SK-MEL-5 (cell line): ENCODE measurements at regions not wholly inside any gene's neighbourhood (a gene's known extent, or its start where the extent isn't known, plus 50 kb on each side); places are given as distances from the start of the nearest gene placed in this dataset.

Source experiments
- DNase-seq: peaks from one replicate; pipeline ENCODE4 v3.0.0-alpha.2; 2016; ENCODE audit warnings: low read depth, low spot score
- in situ Hi-C: cut with HindIII; loops from 2 replicates; pipeline ENCODE4 v1.10.0; 2016; ENCODE audit warnings: low sequenced_read_pairs, high pct_unique_total_duplicates, low pct_unique_long_range_greater_than_20kb

DNA sequence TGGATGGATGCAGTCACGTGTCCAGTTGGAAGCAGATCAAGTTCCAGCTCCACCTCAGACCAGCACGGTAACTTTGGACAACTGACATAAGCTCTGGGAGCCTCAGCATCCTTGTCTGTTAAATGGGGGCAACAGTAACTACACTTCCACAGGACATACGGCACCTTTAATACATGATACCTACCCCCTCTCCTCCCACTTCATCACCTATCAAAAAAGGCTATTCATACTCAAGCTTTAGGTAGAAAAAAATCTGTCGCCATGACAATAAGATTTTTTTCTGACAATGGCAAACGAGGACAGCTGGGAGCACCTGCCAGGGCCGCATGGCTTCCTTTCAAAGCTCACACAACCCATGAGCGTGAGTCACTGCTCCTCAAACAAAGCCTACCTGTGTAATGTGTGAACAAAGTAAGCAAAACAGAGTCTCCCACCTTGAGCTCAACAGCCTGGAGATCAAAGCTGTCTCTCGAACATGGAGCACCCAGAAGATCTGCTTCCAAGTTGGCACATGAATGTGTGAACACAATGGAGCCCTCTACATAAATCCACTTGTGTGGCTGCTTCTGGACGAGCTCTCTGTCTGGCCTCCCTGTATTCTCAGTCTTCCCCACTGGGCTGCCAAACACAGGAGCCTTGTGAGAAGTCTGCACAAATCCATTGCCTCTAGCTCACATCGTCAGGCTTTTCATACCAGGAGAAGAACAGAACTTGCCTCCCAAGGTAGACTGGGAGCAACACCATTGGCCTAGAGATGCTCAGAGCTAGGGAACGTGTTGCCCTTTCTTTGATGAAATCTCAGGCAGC lies 459.7 kb downstream of the SOX9 start:
- in situ Hi-C loops = no loop called here
- peak; percentile 85 for DNase-seq

DNA sequence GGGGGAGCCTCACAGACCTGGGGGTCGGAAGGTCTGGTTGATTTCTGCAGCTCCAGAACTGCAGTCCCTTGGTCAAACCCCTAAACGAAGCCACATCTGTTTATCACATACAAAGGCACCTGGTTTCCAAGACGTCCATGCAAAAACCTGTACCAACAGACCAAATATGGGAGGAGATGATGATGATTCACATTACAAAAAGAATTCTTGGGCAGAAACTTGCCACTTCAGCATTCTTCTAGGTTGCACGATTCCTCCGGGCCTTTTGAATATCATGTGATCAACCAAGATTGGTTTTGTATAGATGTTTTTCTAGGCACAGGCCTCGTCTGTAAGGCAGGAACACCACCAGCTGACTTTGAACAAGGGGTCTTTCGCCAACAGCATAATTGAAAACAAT lies 466.3 kb downstream of the SOX9 start:
- DNase-seq = peak; percentile 69
- in situ Hi-C loops = no loop called here

DNA sequence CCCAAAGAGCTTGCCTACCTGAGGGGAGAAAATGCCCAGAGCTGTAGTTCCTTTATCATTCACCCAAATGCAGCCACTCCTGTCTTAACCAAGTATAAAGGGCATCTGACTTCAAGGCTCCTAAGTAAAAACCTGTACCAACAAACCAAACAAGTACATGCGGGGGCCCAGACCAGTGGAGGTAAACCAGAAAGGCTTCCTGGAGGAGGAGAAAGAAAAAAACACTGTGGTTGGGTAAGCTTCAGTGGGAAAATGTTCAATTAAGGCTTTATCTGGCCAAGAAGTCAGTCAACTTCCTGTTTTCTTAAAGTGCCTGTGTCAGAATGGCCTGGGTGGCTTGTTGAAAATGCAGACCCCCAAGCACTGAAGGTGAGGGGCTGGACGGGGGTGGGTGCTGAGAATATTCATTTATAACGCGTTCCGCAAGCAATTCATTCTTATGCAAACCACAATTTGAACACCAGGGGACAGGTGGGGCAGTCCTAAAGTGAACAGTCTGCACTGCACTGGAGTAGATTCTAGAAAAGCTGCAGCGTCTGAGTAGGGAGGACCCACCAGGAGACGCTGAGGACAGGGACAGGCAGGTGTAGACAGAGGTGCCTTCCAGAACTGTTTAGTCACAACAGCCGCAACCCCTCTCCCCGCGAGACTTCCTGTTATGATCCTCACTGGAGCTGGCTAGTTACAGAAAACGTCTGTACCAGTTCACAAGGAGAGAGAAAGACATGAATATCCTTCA lies 467.1 kb downstream of the SOX9 start:
- in situ Hi-C loops = no loop called here
- DNase-seq = peak; percentile 66

DNA sequence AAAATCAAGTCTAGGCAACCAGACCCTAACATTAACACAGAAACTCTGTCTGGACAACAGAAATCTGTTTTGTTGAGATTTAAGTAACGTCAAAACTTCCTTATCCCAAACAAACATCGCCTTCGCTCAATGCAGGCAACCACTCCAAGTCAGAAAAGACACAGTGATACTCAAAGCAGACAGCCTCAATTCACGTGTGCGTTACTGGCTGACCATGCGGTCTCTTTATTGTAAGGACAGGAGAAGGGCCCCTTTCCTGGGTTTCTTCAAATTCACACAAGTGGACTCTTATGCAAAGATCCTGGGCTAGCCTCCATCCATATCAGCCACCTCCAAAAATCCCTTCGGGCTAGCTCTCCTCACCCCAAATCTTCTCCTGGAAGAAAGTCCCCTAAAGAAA lies 467.7 kb downstream of the SOX9 start:
- DNase-seq = peak; percentile 60
- in situ Hi-C loops = no loop called here

DNA sequence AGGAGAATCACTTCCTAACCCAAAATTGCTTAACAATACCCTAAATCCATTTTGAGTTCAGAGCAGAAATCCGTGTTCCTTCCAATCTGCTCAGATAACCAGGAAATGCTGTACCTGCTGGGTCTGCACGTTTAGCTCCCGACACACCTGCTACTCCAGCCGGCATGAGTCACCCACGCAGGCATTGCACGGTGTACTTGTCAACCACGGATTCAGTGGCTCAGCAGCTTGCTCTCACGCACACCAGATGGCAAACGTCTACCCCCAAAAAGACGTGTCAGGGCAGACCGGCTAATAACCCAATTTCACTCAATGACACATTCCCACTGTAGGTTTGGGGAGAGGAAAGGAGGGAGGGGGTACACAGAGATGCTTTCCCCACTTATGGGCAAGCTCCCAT lies 468.1 kb downstream of the SOX9 start:
- peak; percentile 59 for DNase-seq
- in situ Hi-C loops = no loop called here

DNA sequence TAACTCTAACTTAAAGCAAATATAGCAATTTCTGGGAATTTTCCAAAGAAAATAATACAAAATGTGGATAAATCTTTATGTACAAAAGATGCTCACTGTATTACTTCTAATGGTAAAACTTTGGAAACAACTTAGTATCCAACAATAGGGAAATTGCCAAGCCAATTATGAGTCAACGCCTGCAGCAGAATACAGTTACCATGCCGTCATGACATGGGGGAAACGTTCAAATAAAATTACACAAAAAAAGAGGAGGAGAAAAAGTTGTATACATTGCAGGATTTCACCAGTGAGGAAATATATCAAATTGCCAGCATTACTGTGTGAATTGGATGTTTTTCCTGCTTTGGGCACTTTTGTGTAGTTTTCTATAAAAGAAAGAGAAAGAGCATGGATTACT lies 469.6 kb downstream of the SOX9 start:
- DNase-seq = peak; percentile 43

DNA sequence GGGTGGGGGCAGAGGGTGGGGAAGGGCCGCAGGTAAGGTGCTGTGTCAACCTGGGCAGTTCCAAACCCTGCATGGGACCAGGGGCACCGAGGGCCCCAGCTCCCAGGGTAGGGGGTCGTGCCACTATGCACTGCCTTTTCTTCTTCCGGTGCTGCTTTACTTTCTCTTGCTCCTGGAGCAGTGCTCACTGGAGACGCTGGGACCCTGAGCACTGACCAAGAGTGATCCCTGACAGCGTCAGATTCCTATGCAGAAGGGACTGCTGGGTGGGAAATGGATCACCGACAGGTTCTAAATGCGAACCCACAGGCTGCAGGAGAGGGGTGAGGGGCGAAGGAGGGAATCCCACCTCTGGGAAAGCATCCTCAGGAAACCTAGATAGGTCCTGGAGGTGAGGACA lies 470.1 kb downstream of the SOX9 start:
- peak; percentile 59 for DNase-seq
- in situ Hi-C loops = no loop called here

More for the DNA sequence above, 469.6 kb downstream of the SOX9 start:
- in situ Hi-C loops = no loop called here

- peak; percentile 69 for DNase-seq
- in situ Hi-C loops = no loop called here
Measured at GRCh38 chr17:72591289-72592241, 470.7 kb downstream of the SOX9 start.

DNA sequence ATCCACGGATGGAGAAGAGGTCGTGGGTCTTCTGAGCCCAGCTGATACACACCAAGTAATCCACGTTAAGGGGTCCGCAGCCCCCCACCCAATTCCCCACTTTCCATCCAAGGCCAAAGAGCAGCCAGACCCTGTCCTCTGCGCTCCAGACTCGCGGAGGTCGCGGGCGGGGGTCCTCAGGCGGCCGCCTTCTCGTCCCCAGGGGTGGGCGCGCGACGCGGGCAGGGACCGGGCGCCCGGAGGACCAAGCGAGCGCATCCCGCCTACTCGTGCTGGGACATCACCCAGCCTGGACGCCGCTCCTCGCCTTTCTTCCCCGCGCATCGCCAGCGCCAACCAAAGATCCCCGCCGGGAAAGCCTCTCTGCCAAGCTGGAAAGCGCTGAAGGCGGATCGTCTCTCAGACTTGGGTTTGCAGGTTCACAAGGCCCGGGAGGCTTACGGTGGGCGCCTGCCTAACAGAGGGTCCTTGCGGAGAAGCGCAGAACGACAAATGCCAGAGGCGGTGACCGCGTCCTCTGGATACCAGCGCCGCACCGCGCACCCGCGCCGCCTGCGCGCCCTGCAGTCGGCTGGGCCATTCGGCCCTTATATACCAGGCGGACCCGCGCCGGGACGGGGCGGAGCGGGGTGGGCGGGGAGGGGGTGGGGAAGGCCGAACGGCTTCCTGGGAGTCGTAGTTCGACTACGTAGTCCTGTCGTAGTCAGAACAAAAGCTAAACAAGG lies 471.6 kb downstream of the SOX9 start:
- in situ Hi-C loops = no loop called here
- DNase-seq = peak; percentile 94

- in situ Hi-C loops = no loop called here
- DNase-seq = no peak
Measured at GRCh38 chr17:72592967-72593325, 472.1 kb downstream of the SOX9 start.

DNA sequence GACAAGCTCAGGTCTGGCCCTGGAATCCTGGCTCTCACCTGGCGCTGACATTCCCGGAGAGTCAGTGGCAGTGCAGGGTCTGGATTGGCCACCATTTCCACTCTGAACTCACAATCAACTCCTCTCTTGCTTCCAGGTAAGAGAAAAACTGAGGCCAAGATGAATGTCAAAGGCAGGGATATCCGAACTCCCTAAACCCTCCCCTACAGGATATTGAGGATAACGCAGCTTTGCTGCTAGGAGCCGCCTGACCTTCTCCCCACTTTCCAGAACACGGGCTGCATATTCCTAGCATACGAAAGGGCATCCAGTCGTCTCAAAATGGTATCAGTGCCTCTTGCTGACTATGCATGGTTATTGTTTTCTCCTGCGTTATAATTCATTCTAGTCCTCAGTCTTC lies 473.4 kb downstream of the SOX9 start:
- in situ Hi-C loops = no loop called here
- DNase-seq = peak; percentile 52
